ENCODE measurements at regions not wholly inside any gene's neighbourhood (a gene's known extent, or its start where the extent isn't known, plus 50 kb on each side); places are given as distances from the start of the nearest gene placed in this dataset.

DNA sequence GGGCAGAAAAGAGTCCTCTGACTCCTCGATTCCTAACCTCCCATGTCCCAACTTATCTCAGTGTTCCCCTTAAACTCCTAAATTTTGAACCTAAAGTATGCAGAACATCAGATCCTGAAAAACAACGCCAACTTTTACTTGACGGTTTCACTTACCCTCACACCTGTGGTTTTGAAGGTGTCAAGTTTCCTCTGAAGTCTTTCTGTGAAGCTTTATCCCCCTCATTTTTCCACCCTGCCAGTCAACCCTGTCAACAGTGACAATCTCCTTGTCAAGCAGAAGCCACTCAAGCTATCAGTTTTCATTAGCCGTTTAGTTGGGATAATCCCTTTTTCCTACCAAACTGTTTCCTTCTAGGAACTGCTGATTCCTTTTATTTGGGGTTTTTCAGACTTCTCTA, 245.4 kb upstream of the PREP start:
- no peak for DNase-seq (ENCODE audit: low read depth)

DNA sequence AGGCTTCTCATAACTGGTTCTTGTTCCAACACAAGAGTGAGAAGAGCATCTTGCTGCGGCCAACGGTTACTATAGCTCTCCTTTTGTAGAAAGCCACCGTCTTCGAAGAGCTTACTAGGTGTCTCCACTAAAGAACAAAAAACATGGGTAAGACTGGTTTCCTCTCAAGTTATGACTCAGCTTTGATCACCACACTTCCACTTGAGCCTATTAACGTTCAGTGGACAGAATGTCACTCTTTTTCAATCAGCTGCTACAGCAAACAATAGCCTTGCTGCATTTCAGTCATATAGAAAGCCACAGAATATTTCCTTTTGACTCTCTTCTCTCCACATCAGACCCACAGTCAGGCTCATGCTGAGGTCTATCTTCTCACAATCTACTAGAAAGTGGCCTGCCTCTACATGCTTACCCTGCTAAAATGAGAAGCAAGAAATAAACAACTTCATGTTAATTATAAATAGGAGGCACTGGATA, 243.5 kb upstream of the PREP start:
- DNase-seq (ENCODE audit: low read depth) = peak; percentile 19

DNA sequence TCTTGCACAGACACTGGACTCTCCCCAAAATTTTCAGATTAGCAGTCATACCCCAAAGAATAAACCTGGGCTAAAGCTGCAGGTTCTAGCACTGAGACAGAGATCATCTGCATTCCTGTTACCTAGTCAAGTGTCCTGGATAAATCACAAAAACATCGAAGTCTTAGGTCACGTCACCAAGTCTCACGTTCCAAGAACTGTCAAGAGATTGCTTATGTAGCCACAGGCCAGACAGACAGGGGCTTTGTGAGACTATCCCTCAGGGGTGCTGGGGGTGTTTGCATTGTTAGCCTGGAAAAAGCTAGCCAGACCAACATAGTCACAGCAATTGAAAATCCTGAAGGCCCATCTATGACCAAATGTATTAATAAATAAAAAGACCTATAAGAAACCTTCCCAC, 243.1 kb upstream of the PREP start:
- no peak for DNase-seq (ENCODE audit: low read depth)

DNA sequence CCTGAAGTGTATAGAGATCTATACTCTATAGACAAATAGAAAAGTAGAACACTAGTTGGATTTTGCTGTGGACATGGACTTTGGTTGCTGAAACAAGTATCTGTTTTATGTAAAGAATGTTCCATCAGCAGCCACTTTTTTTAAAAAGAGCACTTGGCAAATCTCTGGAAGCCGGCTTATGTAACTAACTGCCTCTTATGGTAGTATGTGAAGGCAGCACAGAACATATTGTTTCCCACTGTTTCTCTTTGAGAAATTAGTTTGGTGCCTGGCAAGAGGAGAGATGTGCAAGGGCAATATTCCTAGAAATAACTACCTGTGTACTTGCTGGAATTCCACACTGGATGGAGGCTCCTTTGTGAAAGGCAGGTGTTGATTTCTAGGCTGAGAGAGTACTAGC, 242.3 kb upstream of the PREP start:
- DNase-seq (ENCODE audit: low read depth) = no peak

DNA sequence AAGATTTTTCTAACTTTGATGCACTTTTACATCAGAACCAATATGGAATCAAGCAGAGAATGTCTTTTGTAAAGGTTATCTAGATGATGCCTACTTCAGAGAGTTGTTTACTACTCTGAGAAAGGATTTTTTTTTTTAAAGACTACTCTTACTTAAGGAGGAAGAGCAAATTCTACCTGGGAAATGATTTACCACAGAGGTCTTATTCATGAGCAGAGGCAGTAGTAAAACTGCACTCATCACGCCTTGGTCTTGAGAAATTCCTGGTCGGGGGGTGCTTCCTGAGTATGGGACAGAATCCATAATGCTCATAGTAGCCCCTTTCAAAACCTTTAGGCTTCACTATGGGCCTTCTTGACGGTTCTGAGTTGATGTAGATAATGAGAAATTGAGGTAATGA, 241.8 kb upstream of the PREP start:
- DNase-seq (ENCODE audit: low read depth) = no peak

DNA sequence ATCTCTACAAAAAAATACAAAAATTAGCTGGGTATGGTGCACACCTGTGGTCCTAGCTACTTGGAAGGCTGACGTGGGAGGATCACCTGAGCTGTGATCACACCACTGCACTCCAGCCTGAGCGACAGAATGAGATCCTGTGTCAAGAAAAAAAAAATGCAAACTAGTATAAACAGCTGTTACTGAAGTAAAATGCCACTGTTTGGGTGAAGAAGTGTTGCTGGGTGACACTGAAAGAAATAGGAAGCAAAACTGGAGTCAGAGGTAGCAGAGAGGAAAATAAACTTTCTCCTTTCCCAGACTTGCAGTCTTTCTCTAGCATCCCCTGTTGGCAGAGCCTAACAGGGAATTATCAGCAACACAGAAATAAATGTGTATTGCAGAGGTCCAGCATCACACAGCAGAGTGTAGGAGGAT, 241.2 kb upstream of the PREP start:
- DNase-seq (ENCODE audit: low read depth) = no peak

DNA sequence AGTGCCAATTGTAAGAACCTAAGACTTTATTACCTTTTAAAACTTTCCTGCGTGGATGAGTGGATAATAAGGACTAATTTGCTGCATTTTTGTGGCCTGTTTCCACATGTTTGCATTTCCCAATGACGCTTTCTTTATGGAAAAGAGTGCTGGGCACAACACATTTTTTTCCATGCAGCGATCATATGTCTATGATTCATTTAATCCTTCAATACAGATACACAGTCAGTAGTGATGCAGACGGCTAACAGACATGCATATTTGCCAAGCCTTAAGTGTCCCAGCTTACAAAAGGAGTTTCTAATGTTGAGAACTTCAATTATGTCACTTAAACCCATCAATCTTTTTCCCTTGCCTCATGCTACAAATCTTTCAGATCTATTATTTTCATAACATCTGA, 239.8 kb upstream of the PREP start:
- DNase-seq (ENCODE audit: low read depth) = no peak

DNA sequence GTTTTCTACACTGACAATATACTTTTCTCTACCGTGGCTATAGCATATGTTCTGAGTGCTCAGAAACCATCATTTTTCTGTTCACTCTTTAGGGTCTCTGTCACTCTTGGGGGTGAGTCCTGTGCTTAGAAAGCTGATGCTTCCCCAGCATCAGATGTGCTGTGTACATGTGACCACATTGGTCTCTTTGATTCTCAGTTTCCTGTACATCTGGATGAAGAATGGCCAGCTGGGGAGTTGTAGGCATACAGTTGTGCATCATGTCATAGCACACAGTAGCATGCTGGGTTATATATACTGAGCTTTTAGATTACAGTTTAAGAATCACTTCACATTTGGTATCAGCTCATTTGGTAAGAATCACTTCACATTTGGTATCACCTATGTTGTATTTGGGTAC, 238.6 kb upstream of the PREP start:
- DNase-seq (ENCODE audit: low read depth) = no peak

DNA sequence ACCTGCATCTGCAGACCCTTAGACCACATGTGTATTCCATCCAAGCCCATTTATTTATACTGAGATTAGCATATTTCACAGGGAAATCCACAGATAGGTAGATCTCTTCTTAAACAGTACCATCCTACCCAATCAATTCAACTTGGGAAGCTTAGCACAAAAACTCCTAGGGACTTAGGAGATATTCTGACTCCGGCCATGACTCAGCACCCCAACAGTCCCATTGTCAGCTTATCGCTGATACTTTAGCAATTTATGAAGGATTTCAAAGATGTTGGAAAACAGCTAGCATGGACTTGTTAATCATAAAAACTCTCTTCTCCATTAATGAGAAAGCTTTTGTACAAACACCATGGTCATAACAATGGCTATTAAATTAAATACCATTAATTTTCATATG, 236.2 kb upstream of the PREP start:
- no peak for DNase-seq (ENCODE audit: low read depth)

DNA sequence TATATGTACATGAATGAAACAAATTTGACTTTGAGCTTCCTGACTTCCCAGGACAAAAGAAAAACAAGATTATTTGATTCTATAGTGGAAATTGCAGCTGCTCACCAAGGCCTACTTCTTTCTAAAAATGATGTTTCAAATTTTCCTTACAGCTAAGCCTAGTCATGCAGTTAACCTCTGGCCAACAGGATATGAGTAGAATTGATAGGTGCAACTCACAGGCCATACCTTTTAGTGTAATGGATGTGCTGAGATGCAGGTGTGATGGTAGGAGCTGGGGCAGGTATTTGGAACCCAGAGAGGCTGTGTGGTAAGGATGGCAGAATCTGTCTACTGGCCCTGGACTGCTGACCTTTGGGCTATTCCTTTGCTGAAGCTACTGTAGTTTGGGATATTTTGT, 230.9 kb upstream of the PREP start:
- no peak for DNase-seq (ENCODE audit: low read depth)

DNA sequence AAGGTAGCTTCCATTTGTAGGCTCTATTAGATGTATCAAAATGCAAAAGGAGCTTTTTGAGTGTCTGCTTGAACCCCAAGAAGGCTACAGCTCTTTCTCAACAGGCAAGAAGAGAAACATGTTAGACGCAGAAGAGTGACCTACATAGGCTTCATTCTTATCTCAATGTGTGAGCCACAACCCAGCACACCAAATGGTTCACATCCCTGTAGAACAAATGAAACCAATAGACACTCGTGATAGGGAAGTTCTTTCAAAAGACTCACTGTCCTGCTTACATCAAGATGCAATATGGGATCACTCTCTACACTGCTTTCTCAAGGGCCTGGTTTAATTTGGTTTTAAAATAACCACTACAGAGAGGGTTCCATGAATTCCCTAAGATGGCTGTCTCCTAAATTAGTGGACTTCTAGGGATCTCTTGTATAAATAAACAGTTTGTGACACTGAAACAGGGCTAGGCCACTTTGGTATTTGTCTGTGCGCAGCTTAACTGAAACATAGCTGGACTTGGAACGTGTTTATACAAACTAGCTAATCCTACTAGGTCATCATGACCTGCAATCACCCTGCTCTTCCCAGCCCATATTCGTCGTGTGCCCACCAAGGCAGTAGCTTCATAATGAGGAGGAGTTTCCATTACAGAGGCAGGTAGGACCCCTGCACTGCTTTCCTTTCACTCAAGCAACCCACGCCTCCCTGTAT, 225.4 kb upstream of the PREP start:
- DNase-seq (ENCODE audit: low read depth) = no peak

DNA sequence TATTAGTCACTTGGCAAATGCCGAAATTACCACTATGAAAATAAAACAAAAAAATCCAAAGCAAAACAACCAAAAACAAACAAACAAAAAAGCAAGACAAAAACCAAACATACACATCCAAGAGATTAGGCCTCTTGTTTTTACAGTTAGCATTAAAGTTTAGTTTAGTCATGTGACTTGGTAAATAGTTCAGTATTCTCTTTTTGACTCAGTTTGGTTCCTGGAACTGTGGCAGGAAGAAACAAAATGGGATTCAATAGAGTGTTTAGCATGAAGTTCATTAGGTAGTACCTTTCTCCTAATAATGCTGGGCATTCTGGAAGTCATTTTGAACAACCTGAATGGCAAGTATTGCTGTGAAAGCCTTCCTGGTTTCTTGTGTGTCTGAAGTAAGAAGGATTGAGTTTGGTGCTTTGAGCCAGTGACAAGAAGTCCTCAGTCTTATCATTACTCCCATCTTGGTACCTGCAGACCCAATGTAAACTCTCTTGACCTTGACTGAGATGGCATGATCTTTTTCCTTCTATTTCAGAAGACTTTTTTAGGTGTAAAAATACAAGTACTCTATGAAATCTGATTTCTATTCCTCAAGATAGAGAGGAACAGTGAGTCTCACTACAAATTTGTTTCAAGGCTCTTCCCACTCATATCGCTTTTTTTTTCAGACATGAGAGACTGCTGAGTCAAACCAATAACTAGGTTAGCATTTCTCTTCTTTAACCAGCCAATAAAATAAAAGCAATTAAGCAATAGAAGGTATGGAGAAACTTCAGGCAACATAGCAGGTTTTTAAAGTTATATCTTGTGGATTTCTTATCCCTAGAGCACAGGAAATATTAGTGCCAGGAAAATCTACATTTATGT, 223.6 kb upstream of the PREP start:
- no peak for DNase-seq (ENCODE audit: low read depth)

DNA sequence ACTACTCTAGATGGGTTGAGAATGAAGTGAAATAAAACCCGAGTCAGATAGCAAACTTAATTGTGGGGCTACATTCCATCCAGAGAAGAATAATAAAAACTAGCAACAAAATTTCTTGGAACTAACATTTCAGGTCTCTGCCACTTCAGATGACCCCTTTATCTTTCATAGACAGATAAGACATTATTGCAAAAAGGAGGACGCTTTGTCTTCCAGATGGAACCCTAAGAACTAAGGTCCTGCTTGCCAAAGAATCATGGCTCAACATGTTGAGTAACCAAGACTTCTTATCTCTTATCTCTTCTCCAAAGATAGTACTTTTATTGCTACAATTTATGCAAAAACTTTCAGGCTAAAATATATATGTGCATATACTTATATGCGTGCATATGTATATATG, 221.1 kb upstream of the PREP start:
- DNase-seq (ENCODE audit: low read depth) = no peak

DNA sequence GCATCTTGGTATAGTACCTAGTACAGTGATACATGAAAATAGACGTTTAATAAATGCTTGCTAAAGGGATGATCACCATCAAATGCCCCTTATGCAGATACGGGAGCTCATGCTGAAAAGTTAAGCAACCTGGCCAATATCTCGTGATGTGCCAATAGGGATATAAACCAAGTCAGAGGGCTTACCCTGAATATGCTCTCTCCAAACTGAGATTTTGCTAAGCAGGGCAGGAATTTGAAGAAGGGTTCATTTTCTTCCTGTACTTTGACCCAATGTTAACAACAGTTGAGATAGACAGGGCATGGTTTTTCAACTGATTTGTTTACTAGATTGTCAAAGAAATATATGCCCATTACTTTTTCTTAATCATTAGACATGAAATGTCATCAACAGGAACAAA, 219.3 kb upstream of the PREP start:
- DNase-seq (ENCODE audit: low read depth) = no peak

DNA sequence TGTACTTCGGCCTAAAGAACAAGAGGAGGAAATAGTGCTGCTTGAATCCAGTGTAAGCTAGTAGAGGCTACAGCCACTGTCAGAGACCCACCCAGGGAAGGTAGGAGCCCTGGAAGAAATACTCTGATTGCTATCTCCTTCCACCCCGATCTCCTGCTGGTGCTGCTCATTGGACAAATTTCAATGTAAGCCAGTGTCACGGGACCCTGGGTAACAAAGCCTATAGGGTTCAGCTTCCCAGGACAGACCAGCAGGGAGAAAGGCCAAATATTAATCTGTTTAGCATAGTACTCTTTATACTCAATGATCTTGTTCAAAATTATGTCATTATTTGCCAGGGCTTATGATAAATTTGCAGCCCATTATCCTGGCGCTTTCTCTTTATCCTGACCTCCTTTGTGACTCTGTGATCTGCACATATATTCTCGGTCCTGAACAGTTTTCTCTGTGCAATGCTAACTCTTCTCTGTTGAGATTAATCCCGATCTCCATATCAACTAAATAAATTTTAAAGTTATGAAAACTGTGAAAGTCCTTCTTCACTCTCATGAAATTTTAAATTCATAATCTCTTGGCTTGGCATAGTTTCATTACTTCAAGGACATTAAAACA, 218.8 kb upstream of the PREP start:
- no peak for DNase-seq (ENCODE audit: low read depth)

DNA sequence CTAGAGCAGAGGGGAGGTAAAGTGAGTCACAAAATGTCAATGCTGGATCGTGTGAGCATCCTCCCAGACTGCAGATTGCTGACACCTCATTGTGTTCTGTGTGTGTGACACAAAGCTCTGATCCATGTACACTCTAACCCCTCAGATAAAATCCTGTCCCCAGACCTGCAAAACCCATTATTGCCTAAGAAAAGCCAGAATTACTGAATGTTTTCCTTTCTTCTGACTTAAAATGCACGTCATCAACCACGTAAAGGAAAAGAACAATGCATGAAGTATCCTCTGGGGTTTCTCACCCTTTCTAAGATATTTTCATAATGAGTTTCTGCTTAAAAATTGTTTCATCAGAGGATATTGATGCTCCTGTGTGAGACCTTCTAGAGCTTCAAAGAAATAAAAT, 218.0 kb upstream of the PREP start:
- DNase-seq (ENCODE audit: low read depth) = no peak

DNA sequence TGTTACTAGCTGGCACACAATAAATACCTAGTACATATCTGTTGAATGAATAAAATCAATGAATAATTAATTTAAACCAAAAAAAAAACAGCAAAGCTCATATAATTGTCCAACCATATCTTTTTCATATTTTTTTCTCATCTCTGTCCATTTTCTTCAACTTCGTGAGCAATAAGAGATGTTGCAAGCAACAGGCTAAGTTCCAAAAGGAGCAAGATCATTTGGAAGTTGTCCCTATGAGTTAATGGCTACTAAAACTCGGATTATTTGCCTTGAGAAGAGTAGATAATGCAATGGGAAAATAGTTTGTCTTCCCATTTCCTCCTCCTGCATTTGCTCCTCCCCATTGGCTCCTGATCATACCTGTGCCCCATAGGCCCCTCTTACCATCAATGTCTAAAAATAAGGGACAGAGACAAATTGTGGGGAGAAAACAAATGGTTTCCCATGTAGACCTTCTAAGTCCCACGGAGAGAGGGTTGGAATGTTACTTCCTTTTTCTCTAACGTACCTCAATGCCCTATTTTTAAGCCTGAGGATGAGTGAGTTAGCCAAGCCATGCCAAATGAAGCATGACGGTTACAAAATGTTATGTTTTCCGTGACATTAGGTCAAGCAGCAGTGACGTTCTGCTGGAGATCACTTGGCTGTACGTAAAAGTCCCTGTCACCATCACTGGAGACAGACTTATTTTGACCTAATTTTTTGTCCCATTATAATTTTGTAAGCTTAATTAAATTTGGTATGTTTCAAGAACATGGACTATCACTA, 217.3 kb upstream of the PREP start:
- no peak for DNase-seq (ENCODE audit: low read depth)

DNA sequence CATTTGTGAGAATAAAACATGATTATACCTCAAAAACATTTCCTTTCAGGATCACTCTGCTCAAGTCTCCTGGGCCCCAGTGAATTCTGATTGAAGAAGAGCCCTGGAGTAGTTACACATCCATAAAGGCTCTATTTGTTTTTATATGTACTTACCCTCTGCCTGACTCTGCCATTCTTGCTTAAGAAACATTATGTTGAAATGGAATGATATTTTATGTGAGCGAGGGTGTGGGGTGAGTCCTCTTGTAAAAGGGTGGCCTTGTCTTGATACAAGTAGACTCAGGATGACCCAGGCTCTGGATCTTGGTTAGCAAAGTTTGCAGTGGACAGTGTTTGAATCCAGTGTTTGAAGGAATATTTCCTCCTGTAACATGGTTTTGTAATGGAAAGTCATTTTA, 215.4 kb upstream of the PREP start:
- DNase-seq (ENCODE audit: low read depth) = no peak

DNA sequence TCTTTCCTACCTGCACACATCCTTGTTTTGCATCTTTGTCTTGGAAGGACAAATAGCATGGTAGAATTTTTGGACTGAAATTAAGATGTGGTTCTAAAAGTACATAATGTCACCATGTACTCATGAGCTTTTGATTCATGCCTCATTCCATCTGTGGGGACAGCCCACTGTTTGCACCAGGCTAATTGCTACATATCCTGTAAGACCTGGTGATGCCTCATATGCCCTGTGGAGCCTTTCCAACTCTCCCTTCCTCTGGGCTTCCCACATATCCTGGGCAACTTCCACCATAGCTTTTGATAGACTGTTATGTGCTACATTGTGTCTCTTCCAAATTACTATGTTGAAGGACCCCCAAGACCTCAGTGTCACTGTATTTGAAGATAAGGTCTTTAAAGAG, 213.6 kb upstream of the PREP start:
- DNase-seq (ENCODE audit: low read depth) = no peak

DNA sequence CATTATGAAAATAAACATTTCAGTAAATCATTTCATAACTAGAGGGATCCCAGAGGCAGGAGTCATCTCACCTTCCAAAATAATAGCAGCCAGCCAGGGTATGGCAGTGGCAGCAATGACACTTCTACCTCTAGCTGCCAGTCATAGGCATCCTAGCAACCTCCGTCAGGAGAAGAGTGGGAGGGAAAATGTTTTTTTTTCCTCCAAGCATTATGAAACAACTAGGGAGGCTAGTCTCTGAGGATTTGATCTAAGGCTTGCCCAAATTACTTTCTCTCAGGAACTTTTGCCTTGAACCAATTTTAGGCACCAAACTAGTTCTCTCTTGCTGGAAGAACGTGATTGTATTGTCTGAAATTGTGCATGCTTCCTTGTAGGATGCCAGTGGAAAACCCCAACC, 208.7 kb upstream of the PREP start:
- no peak for DNase-seq (ENCODE audit: low read depth)

DNA sequence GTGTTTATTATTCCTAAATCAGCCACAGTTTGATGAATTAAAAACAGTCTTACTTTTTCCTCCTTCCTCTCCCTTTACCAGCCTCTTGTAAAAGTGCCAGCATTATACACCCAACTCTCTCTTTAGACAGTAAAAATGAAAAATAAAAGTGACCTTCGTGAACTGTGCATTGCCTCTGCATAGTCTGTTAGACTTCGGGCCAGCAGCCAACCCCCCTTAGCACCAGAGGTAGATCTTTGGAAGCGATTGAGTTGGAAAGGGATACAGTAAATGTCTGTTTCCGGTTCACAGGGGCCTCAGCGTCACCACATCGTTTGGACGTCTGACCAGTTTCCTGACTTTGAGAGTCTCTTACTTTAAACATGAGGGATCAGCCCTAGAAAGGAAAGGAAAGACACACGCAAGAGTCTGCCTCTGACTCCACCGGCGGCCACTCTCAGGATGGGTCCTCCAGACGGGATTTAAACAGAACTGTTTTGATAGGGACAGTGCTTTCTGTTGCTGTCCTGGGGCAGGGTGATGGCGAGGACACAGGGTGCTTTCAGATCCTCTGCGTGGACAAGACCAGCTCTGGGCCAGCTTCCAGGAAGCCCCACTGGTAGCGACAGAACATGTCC, 206.6 kb upstream of the PREP start:
- DNase-seq (ENCODE audit: low read depth) = no peak
